ENCODE measurements at regions not wholly inside any gene's neighbourhood (a gene's known extent, or its start where the extent isn't known, plus 50 kb on each side); places are given as distances from the start of the nearest gene placed in this dataset.

DNA sequence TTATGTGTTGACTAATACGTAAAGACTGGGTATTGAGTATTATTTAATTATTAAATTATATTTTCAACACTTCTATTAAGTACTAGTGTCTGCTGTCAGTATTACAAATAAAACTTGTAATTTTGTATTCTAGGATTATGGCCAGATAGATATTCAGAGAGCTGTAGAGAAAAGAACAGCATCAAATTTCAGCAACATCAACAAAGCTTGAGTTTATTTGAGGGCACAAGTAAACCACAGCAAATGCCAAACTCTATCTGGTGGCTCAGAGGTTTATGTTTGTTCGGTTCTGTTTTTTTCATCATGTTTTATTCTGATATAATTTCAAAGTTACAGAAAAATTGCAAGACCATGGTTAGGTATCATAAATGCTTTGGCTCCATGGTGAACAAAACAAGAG lies 1530.5 kb downstream of the PCDH18 start:
- TF ChIP-seq, protein P1, sequence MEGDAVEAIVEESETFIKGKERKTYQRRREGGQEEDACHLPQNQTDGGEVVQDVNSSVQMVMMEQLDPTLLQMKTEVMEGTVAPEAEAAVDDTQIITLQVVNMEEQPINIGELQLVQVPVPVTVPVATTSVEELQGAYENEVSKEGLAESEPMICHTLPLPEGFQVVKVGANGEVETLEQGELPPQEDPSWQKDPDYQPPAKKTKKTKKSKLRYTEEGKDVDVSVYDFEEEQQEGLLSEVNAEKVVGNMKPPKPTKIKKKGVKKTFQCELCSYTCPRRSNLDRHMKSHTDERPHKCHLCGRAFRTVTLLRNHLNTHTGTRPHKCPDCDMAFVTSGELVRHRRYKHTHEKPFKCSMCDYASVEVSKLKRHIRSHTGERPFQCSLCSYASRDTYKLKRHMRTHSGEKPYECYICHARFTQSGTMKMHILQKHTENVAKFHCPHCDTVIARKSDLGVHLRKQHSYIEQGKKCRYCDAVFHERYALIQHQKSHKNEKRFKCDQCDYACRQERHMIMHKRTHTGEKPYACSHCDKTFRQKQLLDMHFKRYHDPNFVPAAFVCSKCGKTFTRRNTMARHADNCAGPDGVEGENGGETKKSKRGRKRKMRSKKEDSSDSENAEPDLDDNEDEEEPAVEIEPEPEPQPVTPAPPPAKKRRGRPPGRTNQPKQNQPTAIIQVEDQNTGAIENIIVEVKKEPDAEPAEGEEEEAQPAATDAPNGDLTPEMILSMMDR (IDR thresholded peaks at IDR 0.05; ENCODE audit: low read depth, low read length, poor library complexity, severe bottlenecking), result no peak
- TF ChIP-seq EZH2phosphoT487 (IDR thresholded peaks at IDR 0.05; ENCODE audit: borderline replicate concordance, low read length), result no peak
- no peaks in the 10 kb centered on the region for H4K20me1 ChIP-seq (ENCODE audit: control insufficient read depth, insufficient read depth, low read depth, low read length)
- no peaks in the 10 kb centered on the region for H3K79me2 ChIP-seq (ENCODE audit: control insufficient read depth, low read length)

DNA sequence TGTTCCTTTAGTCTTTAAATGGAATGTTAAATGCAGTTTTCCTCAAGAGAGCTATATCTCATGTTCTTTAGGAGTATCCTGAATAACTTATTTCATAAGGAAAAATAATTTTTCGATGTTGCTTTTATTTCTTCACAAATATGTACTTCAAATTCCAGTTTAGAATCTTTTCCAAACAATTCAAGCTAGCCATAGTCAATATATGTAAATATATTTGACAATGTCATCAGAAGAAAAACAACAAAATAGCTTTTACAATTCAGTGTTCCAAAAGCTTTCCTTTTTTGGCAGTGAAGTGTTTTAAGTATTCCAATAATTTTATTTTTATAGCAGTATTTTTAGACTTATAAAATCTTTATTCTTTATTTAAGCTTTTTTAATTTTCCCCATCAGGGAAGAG lies 1532.0 kb downstream of the PCDH18 start:
- H3K9me3 ChIP-seq (ENCODE audit: control insufficient read depth, insufficient read depth, low read length), result no peaks in the 10 kb centered on the region
- H3K4me3 ChIP-seq (ENCODE audit: low read length), result no peak overlapping the region
- H3K4me2 ChIP-seq (ENCODE audit: low read length), result no peak overlapping the region
- no peak overlapping the region for H3K27ac ChIP-seq (ENCODE audit: low read depth, low read length)
- H3K4me1 ChIP-seq (ENCODE audit: control insufficient read depth, low read length), result no peaks in the 10 kb centered on the region
- no peaks in the 10 kb centered on the region for H4K20me1 ChIP-seq (ENCODE audit: control insufficient read depth, insufficient read depth, low read depth, low read length)
- no peaks in the 10 kb centered on the region for H3K27me3 ChIP-seq (ENCODE audit: control insufficient read depth, low read length)
- TF ChIP-seq, protein P1 (IDR thresholded peaks at IDR 0.05; ENCODE audit: low read depth, low read length, poor library complexity, severe bottlenecking), result no peak
- TF ChIP-seq EZH2phosphoT487 (IDR thresholded peaks at IDR 0.05; ENCODE audit: borderline replicate concordance, low read length), result no peak
- H3F3A ChIP-seq (ENCODE audit: control insufficient read depth, insufficient read depth), result no peaks in the 10 kb centered on the region
- H3K36me3 ChIP-seq (ENCODE audit: control insufficient read depth, low read length), result no peaks in the 10 kb centered on the region
- no peaks in the 10 kb centered on the region for H3K9me2 ChIP-seq (replicated peaks; ENCODE audit: control insufficient read depth, low read length)
- no peaks in the 10 kb centered on the region for H3K79me2 ChIP-seq (ENCODE audit: control insufficient read depth, low read length)

More for the DNA sequence above, 1530.5 kb downstream of the PCDH18 start:
- Histone ChIP-seq H3K4me1 (ENCODE audit: control insufficient read depth, low read length) (no peaks in the 10 kb centered on the region), H3K9me2 (replicated peaks; ENCODE audit: control insufficient read depth, low read length) (no peaks in the 10 kb centered on the region), H3K36me3 (ENCODE audit: control insufficient read depth, low read length) (no peaks in the 10 kb centered on the region), H3K9me3 (ENCODE audit: control insufficient read depth, insufficient read depth, low read length) (no peaks in the 10 kb centered on the region), H3F3A (ENCODE audit: control insufficient read depth, insufficient read depth) (no peaks in the 10 kb centered on the region), H3K27me3 (ENCODE audit: control insufficient read depth, low read length) (no peaks in the 10 kb centered on the region), H3K27ac (ENCODE audit: low read depth, low read length) (no peak overlapping the region), H3K4me2 (ENCODE audit: low read length) (no peak overlapping the region), H3K4me3 (ENCODE audit: low read length) (no peak overlapping the region)

DNA sequence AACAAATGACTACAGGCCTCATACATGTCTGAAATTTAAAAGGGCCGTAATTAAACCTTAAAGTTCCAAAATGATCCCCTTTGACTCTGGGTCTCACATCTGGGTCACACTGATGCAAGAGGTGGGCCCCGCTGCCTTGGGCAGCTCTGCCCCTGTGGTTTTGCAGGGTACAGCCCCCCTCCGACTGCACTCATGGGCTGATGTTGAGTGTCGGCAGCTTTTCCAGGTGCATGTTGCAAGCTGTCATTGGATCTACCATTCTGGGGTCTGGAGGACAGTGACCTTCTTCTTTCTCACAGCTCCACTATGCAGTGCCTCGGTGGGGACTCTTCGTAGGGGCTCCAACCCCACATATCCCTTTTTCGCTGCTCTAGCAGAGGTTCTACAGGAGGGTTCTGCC lies 1537.9 kb downstream of the PCDH18 start:
- no peaks in the 10 kb centered on the region for H3K4me1 ChIP-seq (ENCODE audit: control insufficient read depth, low read length)
- no peaks in the 10 kb centered on the region for H3K9me2 ChIP-seq (replicated peaks; ENCODE audit: control insufficient read depth, low read length)
- TF ChIP-seq EZH2phosphoT487 (IDR thresholded peaks at IDR 0.05; ENCODE audit: borderline replicate concordance, low read length), result no peak
- TF ChIP-seq, protein P1 (IDR thresholded peaks at IDR 0.05; ENCODE audit: low read depth, low read length, poor library complexity, severe bottlenecking), result no peak
- H3K9me3 ChIP-seq (ENCODE audit: control insufficient read depth, insufficient read depth, low read length), result no peaks in the 10 kb centered on the region; the same call in 1 of the 2 replicates
- H3K4me2 ChIP-seq (ENCODE audit: low read length), result no peak overlapping the region
- H3K36me3 ChIP-seq (ENCODE audit: control insufficient read depth, low read length), result no peaks in the 10 kb centered on the region
- no peaks in the 10 kb centered on the region for H4K20me1 ChIP-seq (ENCODE audit: control insufficient read depth, insufficient read depth, low read depth, low read length)
- H3F3A ChIP-seq (ENCODE audit: control insufficient read depth, insufficient read depth), result no peaks in the 10 kb centered on the region
- no peak overlapping the region for H3K4me3 ChIP-seq (ENCODE audit: low read length)
- H3K27me3 ChIP-seq (ENCODE audit: control insufficient read depth, low read length), result no peaks in the 10 kb centered on the region
- no peaks in the 10 kb centered on the region for H3K79me2 ChIP-seq (ENCODE audit: control insufficient read depth, low read length)
- no peak overlapping the region for H3K27ac ChIP-seq (ENCODE audit: low read depth, low read length)

DNA sequence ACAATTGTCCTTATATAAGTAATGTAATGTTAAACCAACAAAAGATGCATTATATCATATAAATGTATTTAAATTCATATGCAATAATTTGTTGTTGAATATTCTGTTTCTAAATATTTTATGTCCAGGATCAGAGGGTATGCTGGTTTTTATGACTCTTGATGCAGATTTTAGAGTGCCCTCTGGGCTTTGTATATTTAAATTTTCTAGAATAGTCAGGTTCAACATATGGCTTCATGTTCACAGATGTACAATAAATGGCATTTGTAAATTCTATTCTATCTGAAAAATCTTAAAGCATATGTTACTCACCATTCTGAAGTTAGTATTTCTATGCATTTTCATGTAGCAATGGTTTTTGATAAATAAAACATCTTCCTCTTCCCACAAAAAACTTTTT lies 1555.4 kb downstream of the PCDH18 start:
- Histone ChIP-seq H3K36me3 (ENCODE audit: control insufficient read depth, low read length) (no peaks in the 10 kb centered on the region), H3K4me3 (ENCODE audit: low read length) (no peak overlapping the region), H3K9me3 (ENCODE audit: control insufficient read depth, insufficient read depth, low read length) (no peaks in the 10 kb centered on the region), H3K9me2 (replicated peaks; ENCODE audit: control insufficient read depth, low read length) (no peaks in the 10 kb centered on the region), H3K27me3 (ENCODE audit: control insufficient read depth, low read length) (no peaks in the 10 kb centered on the region), H4K20me1 (ENCODE audit: control insufficient read depth, insufficient read depth, low read depth, low read length) (no peaks in the 10 kb centered on the region), H3K4me1 (ENCODE audit: control insufficient read depth, low read length) (no peaks in the 10 kb centered on the region), H3F3A (ENCODE audit: control insufficient read depth, insufficient read depth) (no peaks in the 10 kb centered on the region), H3K79me2 (ENCODE audit: control insufficient read depth, low read length) (no peaks in the 10 kb centered on the region), H3K4me2 (ENCODE audit: low read length) (no peak overlapping the region), H3K27ac (ENCODE audit: low read depth, low read length) (no peak overlapping the region)
- no peak for TF ChIP-seq EZH2phosphoT487 (IDR thresholded peaks at IDR 0.05; ENCODE audit: borderline replicate concordance, low read length)
- TF ChIP-seq, protein P1 (IDR thresholded peaks at IDR 0.05; ENCODE audit: low read depth, low read length, poor library complexity, severe bottlenecking), result no peak
